GM18861 (cell line): ENCODE measurements at regions not wholly inside any gene's neighbourhood (a gene's known extent, or its start where the extent isn't known, plus 50 kb on each side); places are given as distances from the start of the nearest gene placed in this dataset.

Experiments
- ATAC-seq: cut with Tn5 transposase; IDR thresholded peaks from one replicate; pipeline ENCODE4 v1.9.1; 2021; ENCODE audit not compliant: unreplicated experiment

- no peak for ATAC-seq
Measured at GRCh38 chr7:41114131-41114530, 588.8 kb downstream of the INHBA start.

GRCh38 chr7:41113719-41114118, 589.2 kb downstream of the INHBA start:
- no peak for ATAC-seq

- ATAC-seq: no peak
Measured at GRCh38 chr7:41110186-41110585, 592.7 kb downstream of the INHBA start.

- ATAC-seq: no peak
Measured at GRCh38 chr7:41108821-41109220, 594.1 kb downstream of the INHBA start.

- ATAC-seq: no peak
Measured at GRCh38 chr7:41107938-41108448, 594.9 kb downstream of the INHBA start.

GRCh38 chr7:41107330-41107937, 595.5 kb downstream of the INHBA start:
- ATAC-seq: no peak

GRCh38 chr7:41104631-41105030, 598.3 kb downstream of the INHBA start:
- ATAC-seq: no peak

GRCh38 chr7:41103331-41103730, 599.6 kb downstream of the INHBA start:
- ATAC-seq: peak; percentile 71

- ATAC-seq: no peak
Measured at GRCh38 chr7:41098846-41099245, 604.0 kb downstream of the INHBA start.

GRCh38 chr7:41098402-41098801, 604.5 kb downstream of the INHBA start:
- no peak for ATAC-seq

- no peak for ATAC-seq
Measured at GRCh38 chr7:41097501-41097900, 605.4 kb downstream of the INHBA start.

- no peak for ATAC-seq
Measured at GRCh38 chr7:41096917-41097316, 606.0 kb downstream of the INHBA start.

GRCh38 chr7:41093141-41093540, 609.7 kb downstream of the INHBA start:
- no peak for ATAC-seq

GRCh38 chr7:41085244-41085643, 617.6 kb downstream of the INHBA start:
- ATAC-seq: no peak

GRCh38 chr7:41084381-41084780, 618.5 kb downstream of the INHBA start:
- no peak for ATAC-seq

GRCh38 chr7:41069635-41070034, 633.3 kb downstream of the INHBA start:
- no peak for ATAC-seq

GRCh38 chr7:41067576-41067975, 635.3 kb downstream of the INHBA start:
- no peak for ATAC-seq

- ATAC-seq: no peak
Measured at GRCh38 chr7:41065663-41066062, 637.2 kb downstream of the INHBA start.

- ATAC-seq: no peak
Measured at GRCh38 chr7:41063116-41063515, 639.8 kb downstream of the INHBA start.

GRCh38 chr7:41060796-41061195, 642.1 kb downstream of the INHBA start:
- ATAC-seq: no peak

GRCh38 chr7:41059796-41060195, 643.1 kb downstream of the INHBA start:
- ATAC-seq: no peak

GRCh38 chr7:41058986-41059741, 643.7 kb downstream of the INHBA start:
- ATAC-seq: no peak
